HepG2 (cell line): ENCODE measurements at regions not wholly inside any gene's neighbourhood (a gene's known extent, or its start where the extent isn't known, plus 50 kb on each side); places are given as distances from the start of the nearest gene placed in this dataset.

ENCODE experiments used
- SMAD1 ChIP-seq: sonication (generic); formaldehyde crosslinking; IDR thresholded peaks from 2 replicates; pipeline ENCODE4 v1.4.0; 2020; ENCODE audit warnings: missing genetic modification reagents, low read depth, mild to moderate bottlenecking, borderline replicate concordance
- TF ChIP-seq, protein P1 (sequence below): conservative IDR thresholded peaks from 2 replicates; pipeline ENCODE4 v1.6.1; 2018; ENCODE audit warnings: missing genetic modification reagents

DNA sequence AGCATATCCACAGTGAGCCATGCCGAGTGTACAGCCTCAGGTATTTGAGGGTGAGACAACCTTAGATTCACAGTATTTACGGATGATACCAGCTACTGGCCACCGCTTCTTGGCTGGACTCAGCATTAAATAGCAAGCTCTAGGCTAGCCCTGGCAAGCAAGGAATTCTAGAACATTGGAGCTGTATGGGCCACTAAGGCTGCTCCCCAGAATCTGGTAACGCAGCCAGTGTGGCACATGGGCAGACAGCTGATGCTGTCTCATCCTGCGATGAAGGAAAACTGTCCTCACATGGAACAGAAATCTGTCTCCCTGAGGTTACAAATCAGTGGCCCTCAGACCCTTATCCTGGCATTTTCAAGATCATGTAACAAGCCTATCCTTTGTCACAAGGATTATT, 57.6 kb upstream of the RGMA start:
- TF ChIP-seq SMAD1 (CRISPR knock-in tag), result no peak
- TF ChIP-seq, protein P1, sequence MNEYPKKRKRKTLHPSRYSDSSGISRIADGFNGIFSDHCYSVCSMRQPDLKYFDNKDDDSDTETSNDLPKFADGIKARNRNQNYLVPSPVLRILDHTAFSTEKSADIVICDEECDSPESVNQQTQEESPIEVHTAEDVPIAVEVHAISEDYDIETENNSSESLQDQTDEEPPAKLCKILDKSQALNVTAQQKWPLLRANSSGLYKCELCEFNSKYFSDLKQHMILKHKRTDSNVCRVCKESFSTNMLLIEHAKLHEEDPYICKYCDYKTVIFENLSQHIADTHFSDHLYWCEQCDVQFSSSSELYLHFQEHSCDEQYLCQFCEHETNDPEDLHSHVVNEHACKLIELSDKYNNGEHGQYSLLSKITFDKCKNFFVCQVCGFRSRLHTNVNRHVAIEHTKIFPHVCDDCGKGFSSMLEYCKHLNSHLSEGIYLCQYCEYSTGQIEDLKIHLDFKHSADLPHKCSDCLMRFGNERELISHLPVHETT, result no peak
